ENCODE measurements at regions not wholly inside any gene's neighbourhood (a gene's known extent, or its start where the extent isn't known, plus 50 kb on each side); places are given as distances from the start of the nearest gene placed in this dataset.

DNA sequence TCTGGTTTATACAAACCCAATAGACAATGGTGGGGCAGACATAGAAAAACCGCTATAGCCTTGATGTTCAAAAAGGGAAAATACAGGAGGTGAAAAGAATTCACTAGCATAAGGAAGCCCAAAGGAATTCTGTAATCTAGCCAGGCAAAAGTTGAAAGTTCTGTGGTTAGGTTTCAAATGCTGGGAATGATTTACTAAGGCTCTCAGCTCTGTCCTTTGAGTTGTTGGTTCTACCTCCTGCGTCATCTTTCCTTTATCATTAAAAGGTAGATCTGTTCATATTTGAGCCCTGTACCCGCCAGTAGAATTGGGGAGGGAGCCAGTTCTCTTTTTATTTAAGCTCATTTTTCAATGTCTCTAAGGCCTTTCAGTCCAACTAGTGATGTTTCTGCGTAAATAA, 866.5 kb downstream of the IGSF11 start:
- TF ChIP-seq CTCF (IDR thresholded peaks at IDR 0.05), result no peak
- TF ChIP-seq EP300 (IDR thresholded peaks at IDR 0.05; ENCODE audit: low read depth), result no peak
- no peak for TF ChIP-seq POLR2A (IDR thresholded peaks at IDR 0.05)
- no peak for TF ChIP-seq POLR2AphosphoS5 (IDR thresholded peaks at IDR 0.05)

All from transverse colon (tissue), 4 donors.